ENCODE measurements at regions not wholly inside any gene's neighbourhood (a gene's known extent, or its start where the extent isn't known, plus 50 kb on each side); places are given as distances from the start of the nearest gene placed in this dataset.

- no peak overlapping the region for H3K4me3 ChIP-seq (replicated peaks; ENCODE audit: low read depth, low read length)
- no peak for DNase-seq (ENCODE audit: extremely low read depth, low read depth)
- no peak for TF ChIP-seq CTCF (IDR thresholded peaks at IDR 0.05; ENCODE audit: low read depth, low read length, missing control alignments)
Measured at GRCh38 chr19:27887946-27888345, 1325.0 kb downstream of the UQCRFS1 start.

- H3K4me3 ChIP-seq (replicated peaks; ENCODE audit: low read depth, low read length) = no peak overlapping the region
- no peak for TF ChIP-seq CTCF (IDR thresholded peaks at IDR 0.05; ENCODE audit: low read depth, low read length, missing control alignments)
- no peak for DNase-seq (ENCODE audit: extremely low read depth, low read depth)
Measured at GRCh38 chr19:27885359-27885758, 1327.6 kb downstream of the UQCRFS1 start.

- H3K4me3 ChIP-seq (replicated peaks; ENCODE audit: low read depth, low read length) = no peak overlapping the region
- no peak for DNase-seq (ENCODE audit: extremely low read depth, low read depth)
- TF ChIP-seq CTCF (IDR thresholded peaks at IDR 0.05; ENCODE audit: low read depth, low read length, missing control alignments) = no peak
Measured at GRCh38 chr19:27884376-27884775, 1328.6 kb downstream of the UQCRFS1 start.

GRCh38 chr19:27881213-27881612 lies 1331.7 kb downstream of the UQCRFS1 start:
- H3K4me3 ChIP-seq (replicated peaks; ENCODE audit: low read depth, low read length) = no peak overlapping the region
- DNase-seq (ENCODE audit: extremely low read depth, low read depth) = no peak
- no peak for TF ChIP-seq CTCF (IDR thresholded peaks at IDR 0.05; ENCODE audit: low read depth, low read length, missing control alignments)

- no peak for DNase-seq (ENCODE audit: extremely low read depth, low read depth)
- H3K4me3 ChIP-seq (replicated peaks; ENCODE audit: low read depth, low read length) = no peak overlapping the region
Measured at GRCh38 chr19:27876976-27877512, 1335.9 kb downstream of the UQCRFS1 start.

GRCh38 chr19:27876489-27876888 lies 1336.5 kb downstream of the UQCRFS1 start:
- TF ChIP-seq CTCF (IDR thresholded peaks at IDR 0.05; ENCODE audit: low read depth, low read length, missing control alignments) = no peak
- no peak for DNase-seq (ENCODE audit: extremely low read depth, low read depth)
- H3K4me3 ChIP-seq (replicated peaks; ENCODE audit: low read depth, low read length) = no peak overlapping the region

More at GRCh38 chr19:27876976-27877512, 1335.9 kb downstream of the UQCRFS1 start:
- no peak for TF ChIP-seq CTCF (IDR thresholded peaks at IDR 0.05; ENCODE audit: low read depth, low read length, missing control alignments)

- no peak for TF ChIP-seq CTCF (IDR thresholded peaks at IDR 0.05; ENCODE audit: low read depth, low read length, missing control alignments)
- DNase-seq (ENCODE audit: extremely low read depth, low read depth) = no peak
- H3K4me3 ChIP-seq (replicated peaks; ENCODE audit: low read depth, low read length) = no peak overlapping the region
Measured at GRCh38 chr19:27872370-27872769, 1340.6 kb downstream of the UQCRFS1 start.
